ENCODE measurements at regions not wholly inside any gene's neighbourhood (a gene's known extent, or its start where the extent isn't known, plus 50 kb on each side); places are given as distances from the start of the nearest gene placed in this dataset.

DNA sequence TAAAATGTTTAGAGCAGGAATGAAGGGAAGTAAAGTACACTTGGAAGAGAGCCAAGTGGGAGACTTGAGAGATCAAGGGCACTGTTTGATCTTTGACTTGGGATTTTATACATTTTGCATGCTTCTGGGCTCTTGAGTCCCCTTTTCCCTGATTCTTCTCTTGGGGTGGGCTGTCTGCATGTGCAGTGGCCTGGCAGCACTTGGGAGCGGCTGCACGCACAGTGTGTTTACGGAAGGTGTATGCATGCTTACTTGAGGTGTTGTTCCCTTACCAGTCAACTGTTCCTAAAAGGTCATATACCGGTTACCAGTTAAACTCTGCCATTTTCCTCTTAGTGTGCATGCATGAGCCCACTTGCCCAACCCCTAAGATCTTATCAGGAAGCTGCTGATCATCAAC is 377.7 kb downstream of the CYLC2 start:
- CTCF ChIA-PET: no interaction called here
- no peaks in the 10 kb centered on the region for H3K36me3 Mint-ChIP-seq (ENCODE audit: low read depth)
- no peak overlapping the region for H3K27ac Mint-ChIP-seq
- DNase-seq: no peak
- no peaks in the 10 kb centered on the region for H3K4me1 Mint-ChIP-seq
- POLR2A ChIA-PET: no interaction called here
- no peaks in the 10 kb centered on the region for H3K27me3 Mint-ChIP-seq
- peaks cover 2% of the 10 kb centered on the region for H3K9me3 Mint-ChIP-seq
- H3K4me3 Mint-ChIP-seq: no peak overlapping the region

DNA sequence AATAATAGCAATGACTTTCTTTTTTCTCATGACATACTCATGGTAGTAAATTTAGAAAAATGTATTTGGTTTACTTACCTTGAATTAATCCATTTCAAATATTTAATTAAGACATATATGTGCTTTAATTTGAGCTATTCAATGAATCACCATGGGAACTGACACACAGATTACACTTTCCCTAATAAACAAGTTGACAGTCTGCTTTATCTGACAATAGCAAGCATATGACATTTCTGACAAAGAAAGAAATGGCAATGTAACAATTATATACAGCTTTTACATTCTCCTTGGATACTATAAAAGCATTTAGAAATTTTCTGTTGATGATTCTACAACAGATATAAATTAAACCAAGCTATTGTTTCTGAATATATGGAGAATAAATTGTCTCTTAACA is 382.5 kb downstream of the CYLC2 start:
- DNase-seq: no peak
- H3K27me3 Mint-ChIP-seq: no peaks in the 10 kb centered on the region
- no peak overlapping the region for H3K27ac Mint-ChIP-seq
- H3K4me3 Mint-ChIP-seq: no peak overlapping the region
- no peaks in the 10 kb centered on the region for H3K9me3 Mint-ChIP-seq
- CTCF ChIA-PET: no interaction called here
- POLR2A ChIA-PET: no interaction called here
- H3K4me1 Mint-ChIP-seq: no peaks in the 10 kb centered on the region
- H3K36me3 Mint-ChIP-seq (ENCODE audit: low read depth): no peaks in the 10 kb centered on the region

DNA sequence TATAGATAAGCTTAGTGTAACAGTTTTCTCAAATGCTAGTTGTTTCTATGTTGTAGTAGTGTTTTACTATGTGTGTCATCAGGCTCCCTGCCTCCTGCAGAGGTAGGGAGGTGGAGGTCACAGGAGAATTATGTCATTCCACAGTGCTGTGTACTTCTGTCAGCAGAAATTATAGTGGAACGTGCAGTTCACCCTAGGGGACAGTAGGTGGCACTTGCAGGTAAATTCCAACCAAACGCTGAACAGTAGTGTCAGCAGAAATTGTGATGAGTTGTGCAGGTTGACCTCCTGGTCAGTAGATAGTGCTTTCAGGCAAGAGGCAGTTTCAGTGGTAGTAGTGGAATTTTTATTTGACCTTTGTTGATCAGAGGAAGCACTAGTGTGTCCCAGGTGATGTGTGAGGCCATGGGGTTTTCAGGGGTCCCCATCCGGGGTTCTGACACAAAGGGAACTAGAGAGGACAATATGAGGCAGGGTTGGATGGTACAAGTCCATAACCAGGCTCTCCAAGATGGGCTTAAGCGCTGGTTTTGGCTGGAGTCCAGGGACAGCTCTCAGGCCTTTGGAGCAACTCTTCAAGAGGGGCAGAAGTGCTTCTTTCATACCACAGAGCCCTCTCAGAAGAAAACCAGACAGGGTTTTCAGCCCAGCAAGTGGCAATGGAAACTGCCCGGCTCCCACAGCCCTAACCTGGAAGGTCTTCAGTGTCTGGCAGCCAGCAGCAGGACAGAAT is 402.9 kb downstream of the CYLC2 start:
- POLR2A ChIA-PET: no interaction called here
- CTCF ChIA-PET: interaction anchor here (1.1 kb wide), 1 partner anchor 1347 kb away, joined by 3 read pairs; no protein-coding TSS in a partner anchor
- H3K27ac Mint-ChIP-seq: no peak overlapping the region
- no peaks in the 10 kb centered on the region for H3K4me1 Mint-ChIP-seq
- no peaks in the 10 kb centered on the region for H3K9me3 Mint-ChIP-seq
- H3K36me3 Mint-ChIP-seq (ENCODE audit: low read depth): no peaks in the 10 kb centered on the region
- no peak overlapping the region for H3K4me3 Mint-ChIP-seq
- peak; percentile 27 for DNase-seq
- H3K27me3 Mint-ChIP-seq: no peaks in the 10 kb centered on the region

- no peaks in the 10 kb centered on the region for H3K36me3 Mint-ChIP-seq (ENCODE audit: low read depth)
- CTCF ChIA-PET: no interaction called here
Measured at GRCh38 chr9:103399535-103399934, 404.4 kb downstream of the CYLC2 start.

DNA sequence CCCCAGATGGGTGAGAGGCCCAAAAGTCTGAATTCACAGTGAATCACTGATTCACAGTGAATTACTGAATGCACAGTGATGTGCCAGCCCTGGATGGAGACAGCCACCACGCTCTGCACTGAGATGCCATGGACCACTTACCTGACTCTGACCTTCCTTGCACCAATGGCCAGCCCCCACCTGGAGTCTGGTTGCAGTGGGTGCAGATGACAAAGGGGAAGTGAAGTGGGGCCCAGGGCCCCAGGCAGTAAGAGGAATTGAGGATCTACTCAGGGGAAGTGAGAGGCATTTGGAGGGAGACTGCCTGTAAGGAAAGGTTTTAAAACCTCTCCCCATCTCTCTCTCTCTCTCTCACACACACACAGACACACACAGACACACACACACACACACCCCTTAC is 412.1 kb downstream of the CYLC2 start:
- no peaks in the 10 kb centered on the region for H3K9me3 Mint-ChIP-seq
- DNase-seq: no peak
- H3K27ac Mint-ChIP-seq: no peak overlapping the region
- H3K36me3 Mint-ChIP-seq (ENCODE audit: low read depth): no peaks in the 10 kb centered on the region
- H3K27me3 Mint-ChIP-seq: no peaks in the 10 kb centered on the region
- H3K4me1 Mint-ChIP-seq: no peaks in the 10 kb centered on the region
- ChIA-PET CTCF (no interaction called here), POLR2A (no interaction called here)
- H3K4me3 Mint-ChIP-seq: no peak overlapping the region

More at GRCh38 chr9:103399535-103399934, 404.4 kb downstream of the CYLC2 start:
- POLR2A ChIA-PET: no interaction called here
- Mint-ChIP-seq H3K4me1 (no peaks in the 10 kb centered on the region), H3K4me3 (no peak overlapping the region), H3K27ac (no peak overlapping the region), H3K9me3 (no peaks in the 10 kb centered on the region), H3K27me3 (no peaks in the 10 kb centered on the region)
- DNase-seq: no peak

DNA sequence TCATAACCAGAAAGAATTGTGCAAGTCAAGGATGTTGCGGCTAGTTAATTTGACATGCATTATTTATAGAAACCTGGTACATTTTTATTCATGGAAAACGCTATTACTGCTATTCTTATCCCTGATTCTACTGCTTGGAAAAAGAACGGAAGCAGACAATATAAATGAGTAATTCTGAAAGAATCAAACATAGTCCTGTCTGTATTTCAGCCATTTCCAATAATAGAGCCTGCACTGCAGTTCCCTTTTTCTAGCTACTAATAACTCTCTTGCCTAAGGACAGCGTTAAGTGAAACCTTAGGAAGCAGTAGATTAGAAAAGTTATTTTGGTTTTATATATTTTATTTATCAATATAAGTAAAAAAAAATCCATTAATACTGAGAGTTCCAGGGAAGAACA is 414.9 kb downstream of the CYLC2 start:
- ChIA-PET POLR2A (no interaction called here), CTCF (no interaction called here)
- no peaks in the 10 kb centered on the region for H3K36me3 Mint-ChIP-seq (ENCODE audit: low read depth)
- no peaks in the 10 kb centered on the region for H3K9me3 Mint-ChIP-seq
- no peaks in the 10 kb centered on the region for H3K27me3 Mint-ChIP-seq
- no peak overlapping the region for H3K27ac Mint-ChIP-seq
- DNase-seq: no peak
- H3K4me1 Mint-ChIP-seq: no peaks in the 10 kb centered on the region
- H3K4me3 Mint-ChIP-seq: no peak overlapping the region

DNA sequence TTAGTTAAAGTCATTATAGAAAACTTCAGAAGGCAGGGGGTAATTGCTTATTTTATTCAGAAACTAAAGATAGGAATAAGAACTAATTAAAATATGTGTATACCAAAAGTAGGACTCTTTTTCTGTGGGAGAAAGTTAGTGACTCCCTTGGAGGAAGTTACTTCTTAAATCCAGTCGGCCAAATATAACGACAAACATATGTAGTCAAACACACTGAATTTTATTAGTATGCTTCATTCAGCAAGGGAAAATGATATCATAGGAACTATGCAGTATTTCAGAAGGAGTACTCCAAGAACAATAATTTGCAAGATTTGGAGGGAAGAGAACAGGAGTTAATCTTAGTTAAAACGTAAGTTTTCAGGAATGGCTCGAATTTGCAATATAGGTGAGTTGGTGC is 432.6 kb downstream of the CYLC2 start:
- Mint-ChIP-seq H3K9me3 (no peaks in the 10 kb centered on the region), H3K36me3 (ENCODE audit: low read depth) (no peaks in the 10 kb centered on the region)

GRCh38 chr9:103430469-103430868 is 435.3 kb downstream of the CYLC2 start:
- Mint-ChIP-seq H3K4me3 (no peak overlapping the region), H3K36me3 (ENCODE audit: low read depth) (no peaks in the 10 kb centered on the region), H3K27ac (no peak overlapping the region), H3K27me3 (no peaks in the 10 kb centered on the region), H3K9me3 (no peaks in the 10 kb centered on the region), H3K4me1 (no peaks in the 10 kb centered on the region)
- ChIA-PET CTCF (no interaction called here), POLR2A (no interaction called here)
- no peak for DNase-seq

More for the DNA sequence above, 432.6 kb downstream of the CYLC2 start:
- no peak overlapping the region for H3K27ac Mint-ChIP-seq
- DNase-seq: no peak
- H3K4me1 Mint-ChIP-seq: no peaks in the 10 kb centered on the region
- H3K4me3 Mint-ChIP-seq: no peak overlapping the region
- POLR2A ChIA-PET: no interaction called here
- CTCF ChIA-PET: no interaction called here
- H3K27me3 Mint-ChIP-seq: no peaks in the 10 kb centered on the region

DNA sequence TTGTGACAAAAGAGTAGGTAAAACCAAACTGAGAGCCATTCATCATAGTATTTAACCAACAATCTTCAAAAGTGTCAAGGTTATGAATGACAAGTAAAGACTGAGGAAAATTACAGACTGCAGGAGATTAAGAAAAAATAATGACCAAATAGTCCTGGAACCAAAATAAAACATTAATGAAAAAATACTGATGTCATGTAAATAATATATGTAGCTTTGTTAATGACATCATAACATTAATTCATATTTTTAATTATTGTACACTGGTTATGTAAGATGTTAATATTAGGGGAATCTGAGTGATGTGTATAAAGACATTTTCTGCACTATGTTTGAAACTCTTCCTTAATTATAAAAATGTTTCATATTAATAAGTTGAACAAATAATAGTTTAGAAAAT is 436.7 kb downstream of the CYLC2 start:
- POLR2A ChIA-PET: no interaction called here

DNA sequence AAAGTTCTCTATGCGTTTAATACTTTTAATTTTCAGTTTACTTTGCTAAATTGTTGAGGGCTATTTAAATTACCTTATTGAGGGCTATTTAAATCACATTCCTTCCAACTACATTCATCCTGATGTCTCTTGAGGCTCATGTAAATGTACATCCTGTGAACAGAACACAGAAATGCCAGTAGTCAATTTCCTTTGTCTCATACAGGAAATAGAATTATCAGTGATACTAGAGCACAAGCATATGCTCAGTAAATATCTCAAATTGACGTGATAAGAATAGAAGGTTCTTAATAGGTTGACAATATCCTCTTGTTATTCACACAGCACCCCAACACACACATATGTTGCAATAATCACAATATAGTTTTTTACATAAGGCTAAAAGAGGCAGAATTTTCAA is 449.0 kb downstream of the CYLC2 start:
- H3K4me3 Mint-ChIP-seq: no peak overlapping the region
- POLR2A ChIA-PET: no interaction called here
- H3K27ac Mint-ChIP-seq: no peak overlapping the region
- no peaks in the 10 kb centered on the region for H3K4me1 Mint-ChIP-seq
- H3K27me3 Mint-ChIP-seq: no peaks in the 10 kb centered on the region
- no peaks in the 10 kb centered on the region for H3K9me3 Mint-ChIP-seq
- H3K36me3 Mint-ChIP-seq (ENCODE audit: low read depth): no peaks in the 10 kb centered on the region
- DNase-seq: no peak
- CTCF ChIA-PET: no interaction called here

More for the DNA sequence above, 436.7 kb downstream of the CYLC2 start:
- Mint-ChIP-seq H3K27me3 (no peaks in the 10 kb centered on the region), H3K4me3 (no peak overlapping the region), H3K27ac (no peak overlapping the region), H3K36me3 (ENCODE audit: low read depth) (no peaks in the 10 kb centered on the region), H3K4me1 (no peaks in the 10 kb centered on the region), H3K9me3 (no peaks in the 10 kb centered on the region)
- CTCF ChIA-PET: no interaction called here
- DNase-seq: no peak

DNA sequence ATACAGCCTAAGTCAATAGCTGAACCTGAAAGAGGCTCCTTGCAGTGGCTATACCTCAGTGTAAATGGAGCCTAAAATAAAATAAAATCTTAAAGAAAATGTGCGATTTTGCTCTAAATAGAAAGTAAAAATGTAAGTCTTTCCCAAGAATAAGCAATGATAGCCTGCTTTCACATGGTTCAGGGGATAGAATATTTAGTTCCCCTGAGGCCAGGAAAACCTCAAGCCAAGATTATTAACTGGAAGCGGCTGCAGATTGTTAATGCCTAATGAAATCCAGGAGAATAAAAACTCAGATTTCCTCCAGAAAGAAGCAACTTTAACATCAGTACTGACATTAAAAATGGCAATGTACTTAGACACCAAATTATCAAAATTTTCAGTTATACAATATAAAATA is 463.7 kb downstream of the CYLC2 start:
- CTCF ChIA-PET: no interaction called here
- POLR2A ChIA-PET: no interaction called here
- Mint-ChIP-seq H3K27ac (no peak overlapping the region), H3K4me3 (no peak overlapping the region), H3K36me3 (ENCODE audit: low read depth) (no peaks in the 10 kb centered on the region), H3K9me3 (peaks cover 6% of the 10 kb centered on the region), H3K4me1 (no peaks in the 10 kb centered on the region), H3K27me3 (no peaks in the 10 kb centered on the region)
- no peak for DNase-seq

DNA sequence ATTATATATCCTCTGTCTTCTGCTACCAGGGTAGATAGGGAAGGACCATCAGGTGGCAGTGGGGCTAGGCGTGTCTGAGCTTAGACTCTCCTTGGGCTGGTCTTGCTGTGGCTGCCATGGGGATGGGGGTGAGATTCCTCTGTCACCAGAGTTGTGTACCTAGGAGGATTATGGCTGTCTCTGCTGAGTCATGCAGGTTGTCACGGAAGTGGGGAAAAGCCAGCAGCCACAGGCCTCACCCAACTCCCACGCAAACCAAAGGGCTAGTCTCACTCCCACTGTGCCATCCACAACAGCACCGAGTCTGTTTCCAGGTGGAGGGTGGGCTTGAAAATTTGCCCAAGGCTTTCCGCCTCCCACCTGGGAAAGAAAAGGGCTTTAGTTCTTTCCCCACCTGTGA is 476.1 kb downstream of the CYLC2 start:
- no peak overlapping the region for H3K27ac Mint-ChIP-seq
- no peak overlapping the region for H3K4me3 Mint-ChIP-seq
- ChIA-PET CTCF (no interaction called here), POLR2A (no interaction called here)
- H3K36me3 Mint-ChIP-seq (ENCODE audit: low read depth): no peaks in the 10 kb centered on the region
- DNase-seq: no peak
- H3K27me3 Mint-ChIP-seq: no peaks in the 10 kb centered on the region
- peaks cover 13% of the 10 kb centered on the region for H3K9me3 Mint-ChIP-seq
- no peaks in the 10 kb centered on the region for H3K4me1 Mint-ChIP-seq

- ChIA-PET POLR2A (no interaction called here), CTCF (no interaction called here)
- Mint-ChIP-seq H3K27ac (no peak overlapping the region), H3K4me3 (no peak overlapping the region), H3K27me3 (no peaks in the 10 kb centered on the region), H3K9me3 (peaks cover 18% of the 10 kb centered on the region), H3K36me3 (ENCODE audit: low read depth) (no peaks in the 10 kb centered on the region), H3K4me1 (no peaks in the 10 kb centered on the region)
- DNase-seq: no peak
Measured at GRCh38 chr9:103474156-103474555, 479.0 kb downstream of the CYLC2 start.

GRCh38 chr9:103483471-103484096 is 488.5 kb downstream of the CYLC2 start:
- ChIA-PET CTCF (no interaction called here), POLR2A (no interaction called here)
- Mint-ChIP-seq H3K9me3 (peaks cover 17% of the 10 kb centered on the region), H3K36me3 (ENCODE audit: low read depth) (no peaks in the 10 kb centered on the region), H3K27me3 (no peaks in the 10 kb centered on the region), H3K4me3 (no peak overlapping the region), H3K4me1 (no peaks in the 10 kb centered on the region), H3K27ac (no peak overlapping the region)
- DNase-seq: no peak

Measured in activated CD4-positive, alpha-beta memory T cell treated with anti-CD3 and anti-CD28 coated beads, Interleukin-2, amount 10 ng/mL, durations not matched to agents 7 days and 5 days (primary cell).